Motor neuron (in vitro differentiated cells): ENCODE measurements at regions not wholly inside any gene's neighbourhood (a gene's known extent, or its start where the extent isn't known, plus 50 kb on each side); places are given as distances from the start of the nearest gene placed in this dataset.
A peak's percentile ranks its signal among the peaks of the same experiment; 100 is the strongest.

Experiments
- ATAC-seq, 8 experiments: fragments of 200-7000 bp; cut with Tn5 transposase; replicated peaks in 6 of 8; 2 replicates each; pipeline ENCODE4 v1.8.0; 2021; ENCODE audit warnings: mild to moderate bottlenecking in 8 of 8, moderate library complexity in 8 of 8
- H3K27ac ChIP-seq, 2 donors: fragments of 250-450 bp; sonication (Bioruptor Pico); 2 replicates each; pipeline ENCODE4 v1.9.0; 2021; ENCODE audit warnings: antibody characterized with exemption in 2 of 2, mild to moderate bottlenecking in 2 of 2, moderate library complexity in 1 of 2
- H3K4me1 ChIP-seq, 2 donors: fragments of 250-450 bp; sonication (Bioruptor Pico); replicated peaks in 1 of 2; 2 replicates each; pipeline ENCODE4 v1.6.1; 2021; ENCODE audit warnings: antibody characterized with exemption in 2 of 2, mild to moderate bottlenecking in 2 of 2, moderate library complexity in 1 of 2
- H3K4me3 ChIP-seq, 5 donors: fragments of 250-450 bp; sonication (Bioruptor Pico); 2 replicates each; pipeline ENCODE4 v1.9.0; 2021; ENCODE audit warnings: antibody characterized with exemption in 5 of 5, mild to moderate bottlenecking in 5 of 5, moderate library complexity in 4 of 5
- WGBS, 10 experiments: fragments of 450-650 bp; shearing (Covaris generic); methylation state at CpG; one replicate each; pipeline ENCODE4 v1.0.0; 2022; 5-methylcytosine and 5-hydroxymethylcytosine counted together
- in situ Hi-C, 9 experiments: fragments of 400-800 bp; cut with MboI; loops; one replicate each; pipeline ENCODE4 v1.15.0; 2021; ENCODE audit warnings: low sequenced_read_pairs in 9 of 9, low pct_unique_long_range_greater_than_20kb in 2 of 9; ENCODE audit not compliant: unreplicated experiment in 9 of 9

- ATAC-seq: no peak
- in situ Hi-C loops: loop anchor here in 1 of 9 experiments (25.0 kb wide), 2 partner anchors 102 to 302 kb away; no protein-coding TSS in a partner anchor
Measured at GRCh38 chr12:65560286-65560685, 264.0 kb upstream of the HMGA2 start.

DNA sequence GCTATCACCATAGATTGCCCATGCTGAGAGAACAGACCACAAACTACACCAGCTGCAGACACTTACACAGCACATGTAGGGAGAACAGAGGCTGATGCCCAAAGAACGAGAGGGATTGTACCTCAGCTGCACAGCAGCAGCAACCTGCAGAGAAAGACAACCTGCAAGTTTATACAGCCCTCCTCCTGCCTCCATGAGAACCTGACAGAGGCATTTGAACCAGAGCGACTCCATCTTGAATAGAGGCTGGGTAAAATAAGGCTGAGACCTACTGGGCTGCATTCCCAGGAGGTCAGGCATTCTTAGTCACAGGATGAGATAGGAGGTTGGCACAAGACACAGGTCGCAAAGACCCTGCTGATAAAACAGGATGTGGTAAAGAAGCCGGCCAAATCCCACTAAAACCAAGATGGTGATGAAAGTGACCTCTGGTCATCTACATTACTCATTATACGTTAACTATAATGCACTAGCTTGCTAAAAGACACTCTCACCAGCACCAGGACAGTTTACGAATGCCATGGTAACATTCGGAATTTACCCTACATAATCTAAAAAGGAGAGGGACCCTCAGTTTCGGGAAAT, 262.4 kb upstream of the HMGA2 start:
- Histone ChIP-seq H3K27ac (no peak overlapping the region), H3K4me3 (no peak overlapping the region), H3K4me1 (no peaks in the 10 kb centered on the region)
- 70 to 100% (median 89%) methylated on average over 1 to 7 of the region's 8 CpGs for WGBS, 10 experiments
- ATAC-seq: no peak
- in situ Hi-C loops: loop anchor here in 1 of 9 experiments (25.0 kb wide), 2 partner anchors 100 to 300 kb away; no protein-coding TSS in a partner anchor

More at GRCh38 chr12:65560286-65560685, 264.0 kb upstream of the HMGA2 start:
- no peak overlapping the region for H3K4me3 ChIP-seq
- no peak overlapping the region for H3K27ac ChIP-seq
- 77 to 100% (median 92%) methylated on average over 1 to 2 of the region's 2 CpGs; no CpG with 5 or more reads in 3 of the 10 experiments for WGBS, 10 experiments
- no peaks in the 10 kb centered on the region for H3K4me1 ChIP-seq

- Histone ChIP-seq H3K4me1 (no peaks in the 10 kb centered on the region), H3K4me3 (no peak overlapping the region), H3K27ac (no peak overlapping the region)
- in situ Hi-C loops: loop anchor here in 1 of 9 experiments (25.0 kb wide), 2 partner anchors 96 to 296 kb away; no protein-coding TSS in a partner anchor
- WGBS, 10 experiments: 3 to 96% (median 60%) methylated on average over 1 to 11 of the region's 11 CpGs
- ATAC-seq: peak in 6 of 8 experiments; percentile 47 to 89 (median 78)
Measured at GRCh38 chr12:65565601-65566560, 258.4 kb upstream of the HMGA2 start.

DNA sequence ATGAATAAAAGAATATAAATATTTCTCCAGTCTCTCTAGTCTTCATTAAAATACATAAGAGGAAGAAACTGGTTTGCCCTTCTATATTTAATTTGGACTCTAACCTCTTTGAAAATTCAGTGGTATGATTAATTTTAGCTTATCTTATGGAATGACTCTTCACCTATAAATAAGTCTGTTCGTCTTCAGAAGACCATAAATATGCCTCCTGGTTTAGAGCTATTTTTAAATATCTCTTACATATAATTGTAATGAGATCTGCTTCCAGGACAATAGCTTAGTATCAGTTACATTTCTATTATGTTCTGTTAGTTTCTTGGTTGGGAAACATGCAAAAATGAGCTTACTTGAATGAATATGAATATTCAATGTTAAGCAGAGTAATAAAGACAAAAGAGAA, 257.5 kb upstream of the HMGA2 start:
- in situ Hi-C loops: loop anchor here in 1 of 9 experiments (25.0 kb wide), 2 partner anchors 96 to 296 kb away; no protein-coding TSS in a partner anchor
- H3K27ac ChIP-seq: no peak overlapping the region
- H3K4me1 ChIP-seq: no peaks in the 10 kb centered on the region
- WGBS, 10 experiments: 0 to 92% (median 42%) methylated on average over 1 of the region's 1 CpG; no CpG with 5 or more reads in 2 of the 10 experiments
- ATAC-seq: peak in 2 of 8 experiments; percentile 5 to 15
- H3K4me3 ChIP-seq: no peak overlapping the region

DNA sequence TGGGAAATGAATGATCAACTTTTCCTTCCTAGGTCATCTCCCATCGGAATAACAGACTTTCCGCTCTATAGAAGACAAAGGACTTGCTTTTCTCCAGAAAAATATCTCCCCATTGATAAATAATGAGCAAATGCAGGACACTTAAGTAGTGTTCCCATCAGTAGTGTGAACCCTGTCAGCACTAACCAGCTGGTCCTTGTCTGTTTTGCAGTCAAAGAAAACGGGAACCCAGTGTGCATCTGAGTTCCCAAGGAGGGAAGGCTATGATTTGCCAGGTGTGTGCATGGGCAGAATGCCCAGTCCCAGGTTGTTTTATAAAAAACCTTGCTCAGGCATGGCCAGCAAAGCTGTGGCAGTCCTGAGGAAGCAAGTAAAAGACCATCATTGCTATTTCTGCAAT, 256.5 kb upstream of the HMGA2 start:
- in situ Hi-C loops: loop anchor here in 1 of 9 experiments (25.0 kb wide), 2 partner anchors 94 to 294 kb away; no protein-coding TSS in a partner anchor
- ATAC-seq: no peak
- H3K27ac ChIP-seq: no peak overlapping the region
- no peaks in the 10 kb centered on the region for H3K4me1 ChIP-seq
- WGBS, 10 experiments: 50 to 100% (median 73%) methylated on average over 1 to 3 of the region's 3 CpGs; no CpG with 5 or more reads in 5 of the 10 experiments
- no peak overlapping the region for H3K4me3 ChIP-seq

DNA sequence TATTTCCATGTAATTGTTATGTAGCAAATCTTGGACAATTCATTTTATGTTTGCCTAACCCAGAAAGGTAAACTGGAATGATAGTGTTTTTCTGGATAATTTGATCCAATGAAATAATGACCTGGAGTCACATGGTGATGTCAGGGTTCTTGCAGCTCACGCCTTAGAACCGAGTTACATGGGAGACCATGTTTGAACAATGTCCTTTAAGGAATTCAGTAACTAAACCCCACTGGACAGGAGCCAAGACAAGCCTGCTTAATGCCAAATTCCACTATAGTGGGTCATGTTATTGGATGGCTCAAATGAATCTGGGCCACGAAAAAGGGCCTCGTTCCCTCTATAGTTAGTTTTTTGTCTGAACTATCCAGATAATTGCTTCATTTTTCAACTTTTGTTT, 255.8 kb upstream of the HMGA2 start:
- Histone ChIP-seq H3K4me3 (no peak overlapping the region), H3K27ac (no peak overlapping the region), H3K4me1 (no peaks in the 10 kb centered on the region)
- peak in 1 of 8 experiments; percentile 42 for ATAC-seq
- 80 to 100% (median 96%) methylated on average over 1 to 4 of the region's 4 CpGs; no CpG with 5 or more reads in 2 of the 10 experiments for WGBS, 10 experiments
- in situ Hi-C loops: loop anchor here in 1 of 9 experiments (25.0 kb wide), 2 partner anchors 94 to 294 kb away; no protein-coding TSS in a partner anchor

GRCh38 chr12:65570451-65571130, 253.7 kb upstream of the HMGA2 start:
- in situ Hi-C loops: loop anchor here in 1 of 9 experiments (25.0 kb wide), 2 partner anchors 92 to 292 kb away; no protein-coding TSS in a partner anchor
- 79 to 100% (median 87%) methylated on average over 1 to 4 of the region's 4 CpGs; no CpG with 5 or more reads in 2 of the 10 experiments for WGBS, 10 experiments
- H3K4me3 ChIP-seq: no peak overlapping the region
- no peak for ATAC-seq
- H3K4me1 ChIP-seq: no peaks in the 10 kb centered on the region
- no peak overlapping the region for H3K27ac ChIP-seq

DNA sequence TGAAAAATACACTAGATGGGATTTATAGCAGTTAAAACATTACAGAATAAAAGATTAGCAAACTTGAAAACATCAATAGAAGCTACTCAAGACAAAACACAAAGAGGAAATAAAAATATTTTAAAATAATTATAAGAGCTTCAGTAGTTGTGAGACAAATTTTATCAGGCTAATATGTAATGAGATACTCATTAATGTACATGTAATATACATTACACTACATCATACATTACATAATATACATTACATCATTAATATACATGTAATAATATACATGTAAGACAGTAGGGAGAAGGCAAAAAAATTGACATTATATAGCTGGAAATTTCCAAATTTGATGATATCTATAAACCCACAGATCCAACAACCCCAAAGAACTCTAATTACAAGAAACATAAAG, 249.4 kb upstream of the HMGA2 start:
- Histone ChIP-seq H3K27ac (no peak overlapping the region), H3K4me3 (no peak overlapping the region), H3K4me1 (no peaks in the 10 kb centered on the region)
- in situ Hi-C loops: loop anchor here in 1 of 9 experiments (25.0 kb wide), 2 partner anchors 87 to 287 kb away; no protein-coding TSS in a partner anchor
- no peak for ATAC-seq

DNA sequence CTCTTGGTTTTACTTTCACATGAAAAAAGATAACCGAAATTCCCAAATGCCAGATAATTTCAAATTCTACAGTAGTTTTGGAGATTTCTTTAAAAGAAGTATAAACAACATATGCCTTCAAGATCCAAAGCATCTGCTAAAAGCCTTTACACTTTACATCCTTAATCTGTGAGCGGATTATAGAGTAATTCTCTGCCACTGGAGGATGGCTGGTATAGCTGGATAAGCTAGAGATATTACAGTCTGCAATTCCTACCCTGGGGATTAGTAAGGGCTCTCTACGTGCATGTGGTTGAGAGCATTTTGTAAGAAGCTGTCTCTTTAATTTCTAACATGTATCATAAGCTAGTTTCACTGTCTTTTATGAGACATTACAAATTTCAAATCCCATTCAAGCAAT, 240.3 kb upstream of the HMGA2 start:
- in situ Hi-C loops: no loop called here
- H3K27ac ChIP-seq: no peak overlapping the region
- WGBS, 10 experiments: 79 to 100% (median 91%) methylated on average over 1 to 3 of the region's 3 CpGs; no CpG with 5 or more reads in 1 of the 10 experiments
- no peak for ATAC-seq
- no peaks in the 10 kb centered on the region for H3K4me1 ChIP-seq
- H3K4me3 ChIP-seq: no peak overlapping the region

DNA sequence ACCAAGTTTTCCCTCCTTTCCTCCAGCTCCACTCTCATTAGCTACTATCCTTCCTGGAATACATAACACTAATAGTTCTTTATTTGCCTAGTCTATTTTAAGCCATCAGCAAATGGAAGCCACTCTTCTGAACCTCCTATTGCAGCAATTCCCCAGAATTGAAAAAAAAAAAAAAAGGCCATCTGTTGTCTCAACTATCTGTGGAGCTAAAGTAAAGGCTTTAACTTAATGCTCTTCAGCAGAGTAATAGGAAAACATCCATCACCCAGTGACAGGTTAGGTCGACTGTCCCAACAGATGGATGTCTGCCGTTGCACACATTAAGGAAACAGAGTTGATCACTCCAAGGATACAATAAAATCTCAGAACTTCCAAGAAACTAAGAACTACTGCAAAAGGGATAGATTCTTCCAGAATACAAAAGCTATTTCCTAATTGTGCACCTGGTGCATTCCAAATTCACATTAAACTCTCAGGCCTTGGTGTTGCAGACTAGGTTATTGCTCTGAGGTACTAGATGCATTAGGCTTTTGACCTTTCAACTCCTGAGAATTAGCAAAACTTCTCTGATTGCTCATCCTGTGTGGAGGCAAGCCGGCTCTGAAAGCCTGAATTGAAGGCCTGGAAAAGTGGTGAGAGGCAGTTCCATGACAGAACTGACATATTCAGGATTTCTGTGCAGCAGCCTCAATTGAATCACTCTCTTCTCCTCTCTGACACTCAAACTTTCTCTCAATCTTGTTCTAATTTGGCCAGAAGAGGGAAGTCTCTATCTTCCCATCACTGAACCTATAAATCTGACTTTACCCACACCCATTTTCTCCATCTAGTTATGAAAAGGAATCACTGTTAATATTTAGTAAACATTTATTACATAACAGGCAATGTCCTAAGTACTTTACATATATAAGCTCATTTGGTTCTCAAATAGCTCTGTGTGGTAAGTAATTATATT, 238.4 kb upstream of the HMGA2 start:
- WGBS, 10 experiments: 11 to 89% (median 29%) methylated on average over 1 to 3 of the region's 3 CpGs; no CpG with 5 or more reads in 1 of the 10 experiments
- Histone ChIP-seq H3K4me3 (no peak overlapping the region), H3K4me1 (no peaks in the 10 kb centered on the region), H3K27ac (no peak overlapping the region)
- peak in 3 of 8 experiments; percentile 26 to 58 (median 54) for ATAC-seq
- in situ Hi-C loops: no loop called here

DNA sequence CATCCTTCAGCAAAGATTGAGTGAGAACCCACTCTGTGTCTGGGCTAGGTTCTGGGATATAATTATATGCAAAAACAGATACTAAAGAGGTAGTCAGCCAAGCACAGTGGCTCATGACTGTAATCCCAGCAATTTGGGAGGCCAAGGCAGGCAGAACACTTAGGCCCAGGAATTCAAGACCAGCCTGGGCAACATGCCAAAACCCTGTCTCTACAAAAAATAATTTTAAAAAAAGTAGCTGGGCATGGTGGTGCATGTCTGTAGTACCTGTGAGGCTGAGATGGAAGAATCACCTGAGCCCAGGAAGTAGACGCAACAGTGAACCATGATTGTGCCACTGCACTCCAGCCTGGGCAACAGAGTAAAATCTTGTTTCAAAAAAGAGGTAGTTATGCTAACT, 237.5 kb upstream of the HMGA2 start:
- H3K4me3 ChIP-seq: no peak overlapping the region
- no peak overlapping the region for H3K27ac ChIP-seq
- H3K4me1 ChIP-seq: no peaks in the 10 kb centered on the region
- no peak for ATAC-seq
- in situ Hi-C loops: no loop called here
- WGBS, 10 experiments: 80 to 100% (median 100%) methylated on average over 1 of the region's 1 CpG; no CpG with 5 or more reads in 4 of the 10 experiments
